ENCODE measurements at regions not wholly inside any gene's neighbourhood (a gene's known extent, or its start where the extent isn't known, plus 50 kb on each side); places are given as distances from the start of the nearest gene placed in this dataset.
"Not testable (repeated sequence)": the region's sequence is repeated elsewhere in the genome, so short reads cannot be mapped to it uniquely, and the experiment has no call there.

- TF ChIP-seq CTCF (conservative IDR thresholded peaks at IDR 0.05 in 1 of 2, IDR thresholded peaks at IDR 0.05 in 1 of 2; ENCODE audit: low read depth in 1 of 2, low read length in 2 of 2); EZH2 (IDR thresholded peaks at IDR 0.05; ENCODE audit: low read length, missing control alignments): not testable (repeated sequence)
Measured at GRCh38 chr10:3373374-3374027, 200.9 kb upstream of the PITRM1 start.
